ENCODE measurements at regions not wholly inside any gene's neighbourhood (a gene's known extent, or its start where the extent isn't known, plus 50 kb on each side); places are given as distances from the start of the nearest gene placed in this dataset.

DNA sequence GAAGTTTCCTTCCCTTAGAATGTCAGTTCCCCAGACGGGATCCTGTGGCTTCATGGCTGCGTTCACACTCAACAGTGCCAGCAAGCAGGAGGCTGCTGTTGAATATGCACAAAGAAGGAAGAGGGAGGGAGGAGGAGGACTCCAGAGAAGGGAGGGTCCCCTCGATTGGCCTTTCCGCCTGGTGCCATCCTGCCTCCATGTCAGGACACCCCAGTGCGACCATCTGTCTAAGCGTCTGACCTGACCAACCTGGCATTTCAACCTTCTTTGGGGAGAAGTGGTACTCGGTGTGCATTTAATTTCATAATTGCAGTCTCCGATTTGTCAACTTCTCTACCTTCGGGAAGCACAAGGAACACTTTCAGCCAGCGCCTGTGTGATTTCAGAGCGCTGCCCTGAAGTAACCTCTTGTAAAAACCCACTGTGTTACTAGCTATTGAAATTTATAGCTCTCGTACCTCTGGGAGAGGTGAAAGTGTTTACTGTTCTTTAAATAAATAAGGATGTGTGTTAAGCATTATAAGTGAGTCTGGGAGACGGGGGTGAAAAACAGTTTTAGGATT is 1491.9 kb downstream of the TBC1D22A start:
- DNase-seq, result no peak

- no peak for DNase-seq
These were observed 1491.1 kb downstream of the TBC1D22A start for GRCh38 chr22:48253573-48253972.

- DNase-seq, result no peak
These were observed 1490.7 kb downstream of the TBC1D22A start for GRCh38 chr22:48253136-48253535.

DNA sequence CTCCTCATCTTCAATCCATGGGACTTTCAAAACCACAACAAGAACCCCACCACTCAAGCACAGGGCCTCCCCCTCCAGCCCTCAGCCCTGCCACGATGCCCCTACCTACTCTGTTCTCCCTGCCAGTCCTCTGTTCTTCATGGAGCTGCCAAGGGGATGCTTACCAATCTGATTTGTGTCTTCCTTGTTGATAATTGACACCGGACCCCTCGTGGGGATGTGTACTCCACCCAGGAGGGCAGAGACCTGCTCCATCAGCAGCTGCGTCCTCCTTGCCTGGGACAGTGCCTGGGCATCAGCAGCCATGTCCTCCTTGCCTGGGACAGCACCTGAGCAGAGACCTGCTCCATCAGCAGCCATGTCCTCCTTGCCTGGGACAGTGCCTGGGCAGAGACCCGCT is 1489.2 kb downstream of the TBC1D22A start:
- no peak for DNase-seq

- no peak for DNase-seq
These were observed 1488.6 kb downstream of the TBC1D22A start for GRCh38 chr22:48250937-48251530.

- DNase-seq, result no peak
These were observed 1487.9 kb downstream of the TBC1D22A start for GRCh38 chr22:48250286-48250895.

DNA sequence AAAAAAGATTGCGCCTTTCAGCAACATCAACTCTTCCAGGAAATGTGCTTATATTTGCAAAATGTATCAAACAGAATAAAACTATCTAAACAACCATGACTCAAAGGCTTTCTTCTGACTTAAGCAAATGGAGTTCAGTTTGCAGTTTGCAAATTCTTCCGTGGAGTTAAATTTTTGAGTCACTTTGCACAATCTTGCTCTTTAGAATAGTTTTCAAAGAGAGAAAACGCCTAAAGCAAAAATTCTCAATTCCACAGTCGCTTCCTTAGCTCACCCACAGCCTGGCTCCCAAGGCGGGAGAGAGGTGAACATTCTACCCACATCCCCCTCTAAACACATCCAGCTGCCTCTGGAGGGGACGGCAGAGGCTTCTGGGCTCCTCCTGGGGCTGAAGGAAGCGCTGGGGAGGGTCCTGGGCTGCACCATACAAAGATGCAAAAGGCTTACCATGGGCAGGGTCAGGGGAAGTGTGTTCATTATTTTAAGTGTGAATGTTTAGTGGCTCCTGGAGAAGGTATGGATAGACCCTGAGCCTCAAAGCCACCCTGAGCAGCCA is 1487.3 kb downstream of the TBC1D22A start:
- no peak for DNase-seq

- DNase-seq, result no peak
These were observed 1486.5 kb downstream of the TBC1D22A start for GRCh38 chr22:48248901-48249455.

DNA sequence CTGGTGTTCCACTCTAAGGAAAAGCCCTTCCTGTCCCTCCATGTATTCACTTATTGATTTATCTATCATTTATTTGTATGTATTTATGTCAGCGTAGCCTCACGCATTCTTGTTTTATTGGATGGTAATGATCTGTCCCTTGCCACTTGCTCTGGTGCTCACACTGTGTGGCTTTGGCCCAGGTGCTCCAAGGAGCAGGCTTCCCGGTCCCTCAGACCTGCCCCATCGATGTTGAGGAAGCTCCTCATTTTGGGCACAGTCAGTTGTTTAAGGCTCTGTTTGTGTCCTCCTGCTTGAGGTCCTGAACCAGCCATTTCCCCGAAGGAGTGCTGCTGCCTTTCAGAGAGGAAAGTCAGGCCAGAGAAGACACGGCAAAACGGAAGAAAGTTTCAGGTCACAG is 1485.4 kb downstream of the TBC1D22A start:
- DNase-seq, result no peak

DNA sequence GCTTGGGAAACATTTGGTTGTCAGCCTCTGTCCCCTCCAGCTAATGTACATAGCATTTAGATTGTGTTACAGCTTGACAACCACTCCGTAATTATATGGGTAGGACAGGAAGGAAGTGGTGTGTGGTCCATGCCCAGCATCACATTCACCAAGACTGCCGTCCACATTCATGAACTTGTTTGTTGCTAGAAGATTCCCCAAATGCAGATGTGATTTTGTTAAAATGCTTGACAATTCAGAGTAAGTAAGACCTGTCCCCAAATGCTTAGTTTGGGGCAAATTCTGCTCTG is 1482.7 kb downstream of the TBC1D22A start:
- no peak for DNase-seq

DNA sequence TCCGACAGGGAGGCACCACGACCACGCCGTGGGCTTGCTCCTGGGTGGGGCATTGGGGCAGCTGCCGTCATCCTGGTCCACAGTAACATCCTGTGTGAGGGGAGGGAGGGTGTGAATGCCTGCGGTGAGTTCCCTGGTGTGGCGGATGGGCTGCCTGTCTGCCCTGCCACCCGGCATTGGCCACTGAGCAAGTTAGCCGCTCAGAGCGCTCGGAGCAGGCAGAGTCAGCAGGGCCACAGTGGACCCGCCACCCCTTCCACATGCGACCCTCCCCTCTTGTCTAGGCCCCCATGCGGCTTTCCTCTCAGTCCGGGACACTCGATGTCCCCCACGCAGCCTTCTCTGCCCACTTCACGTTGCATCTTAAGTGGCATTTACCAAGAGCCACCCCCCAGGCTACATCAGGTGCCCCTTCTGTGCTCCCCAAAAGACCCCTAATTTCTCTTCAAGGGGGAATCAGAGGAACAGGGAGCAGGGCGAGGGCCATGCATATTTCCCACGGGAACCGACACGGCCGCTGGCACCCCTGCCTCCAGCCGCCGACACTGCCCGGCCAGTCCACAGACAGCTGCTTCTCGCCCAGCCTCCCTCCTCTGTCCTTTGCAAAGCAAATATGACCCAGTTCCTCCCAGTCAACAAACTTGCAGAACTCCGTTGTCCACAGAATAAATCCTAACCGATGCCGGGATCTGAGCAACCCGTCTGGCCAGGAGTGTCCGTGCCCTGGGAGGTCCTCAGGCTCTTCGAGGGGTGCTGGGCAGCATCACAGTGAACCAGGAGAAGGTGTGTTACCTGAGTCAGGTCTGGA is 1482.1 kb downstream of the TBC1D22A start:
- DNase-seq, result no peak

- DNase-seq, result no peak
These were observed 1480.0 kb downstream of the TBC1D22A start for GRCh38 chr22:48242461-48242864.

DNA sequence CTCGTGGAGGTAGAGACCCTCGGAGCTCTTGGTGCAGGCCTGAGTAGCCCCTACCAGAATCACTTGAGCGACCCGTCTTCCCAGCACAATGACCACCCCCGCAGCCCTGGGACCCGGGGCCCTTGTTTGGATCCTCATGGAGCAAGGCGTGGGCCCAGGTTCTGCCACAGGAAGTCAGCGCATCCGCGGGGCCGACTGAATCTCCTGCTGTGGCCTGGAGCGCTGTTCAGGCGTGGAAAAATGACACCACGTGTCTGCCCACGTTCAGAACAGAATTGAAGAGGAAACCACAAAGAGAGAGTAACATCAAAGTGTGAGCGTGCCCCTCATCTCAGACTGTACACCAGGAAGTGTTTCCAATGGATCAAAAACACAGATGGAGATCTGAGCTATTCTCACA is 1479.2 kb downstream of the TBC1D22A start:
- DNase-seq, result no peak

DNA sequence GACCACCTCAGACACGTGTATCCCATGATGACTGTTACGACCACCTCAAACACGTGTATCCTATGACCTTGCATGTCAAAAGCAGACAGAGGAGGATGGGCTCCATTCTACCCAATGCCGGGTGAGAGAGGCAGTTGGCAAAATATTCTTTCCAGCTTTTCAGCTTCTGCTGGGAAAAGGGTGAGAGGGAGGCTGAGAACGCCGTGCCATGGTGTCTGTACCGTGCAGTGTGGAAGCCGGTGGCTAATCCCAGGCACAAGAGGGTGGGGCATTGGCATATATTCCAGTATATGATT is 1478.4 kb downstream of the TBC1D22A start:
- no peak for DNase-seq

- DNase-seq, result no peak
These were observed 1477.9 kb downstream of the TBC1D22A start for GRCh38 chr22:48240148-48240934.

GRCh38 chr22:48239461-48240147 is 1477.2 kb downstream of the TBC1D22A start:
- DNase-seq, result no peak

GRCh38 chr22:48238966-48239365 is 1476.5 kb downstream of the TBC1D22A start:
- DNase-seq, result no peak

DNA sequence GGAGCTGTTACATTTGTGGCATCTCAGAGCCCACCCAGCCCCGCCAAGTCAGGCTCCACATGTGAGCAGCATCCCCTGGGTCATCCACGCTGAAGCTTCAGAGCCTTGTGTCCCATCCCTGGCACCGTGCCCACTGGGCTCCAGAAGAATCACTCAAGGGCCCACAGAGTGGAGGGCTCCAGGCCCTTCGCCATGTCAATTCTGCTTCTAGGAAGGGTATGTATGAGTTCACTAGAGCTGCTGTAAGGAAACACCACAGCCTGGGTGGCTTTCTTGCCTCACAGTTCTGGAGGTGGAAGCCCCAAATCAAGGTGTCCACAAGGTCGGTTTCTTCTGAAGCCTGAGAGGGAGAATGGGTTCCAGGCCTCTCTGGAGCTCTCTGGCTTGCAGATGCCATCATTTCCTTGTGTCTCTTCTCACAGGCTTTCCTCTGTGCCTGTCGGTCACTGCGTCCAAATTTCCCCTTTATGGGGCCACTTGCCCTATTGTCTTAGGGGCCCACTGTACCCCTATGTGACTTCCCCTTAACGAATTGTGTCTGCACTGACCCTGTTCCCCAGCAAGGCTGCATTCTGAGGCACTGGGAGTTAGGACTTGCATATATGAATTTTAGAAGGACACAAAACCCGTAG is 1476.0 kb downstream of the TBC1D22A start:
- no peak for DNase-seq

- DNase-seq, result no peak
These were observed 1475.2 kb downstream of the TBC1D22A start for GRCh38 chr22:48237466-48238283.

- no peak for DNase-seq
These were observed 1473.8 kb downstream of the TBC1D22A start for GRCh38 chr22:48236261-48236660.

GRCh38 chr22:48235744-48236143 is 1473.3 kb downstream of the TBC1D22A start:
- DNase-seq, result no peak

Data from NCI-H1417 treated with DMSO at 0.1 percent for 48 hours (cell line).